ENCODE measurements at regions not wholly inside any gene's neighbourhood (a gene's known extent, or its start where the extent isn't known, plus 50 kb on each side); places are given as distances from the start of the nearest gene placed in this dataset.

GRCh38 chr18:56086786-56087185, 498.8 kb upstream of the TCF4 start:
- H3K4ac ChIP-seq (replicated peaks; ENCODE audit: insufficient read length, low read depth, low read length): no peak overlapping the region
- POLR2A ChIA-PET (ENCODE audit: partially characterized antibody): no interaction called here
- no peak overlapping the region for H4K5ac ChIP-seq (ENCODE audit: insufficient read length, low read depth, low read length)
- no peaks in the 10 kb centered on the region for H3K23me2 ChIP-seq (ENCODE audit: low read depth, low read length)
- no peak overlapping the region for H2BK120ac ChIP-seq (replicated peaks; ENCODE audit: low read depth, low read length)
- no peaks in the 10 kb centered on the region for H3K9me3 ChIP-seq (ENCODE audit: insufficient read depth in 2 of 2, low read depth in 1 of 2, low read length in 1 of 2)
- H3K36me3 ChIP-seq (ENCODE audit: control insufficient read depth in 2 of 4, insufficient read depth in 4 of 4, low read length in 3 of 4): no peaks in the 10 kb centered on the region
- H3K27ac ChIP-seq (ENCODE audit: low read depth, low read length): no peak overlapping the region
- H3K18ac ChIP-seq (ENCODE audit: extremely low read depth, low read length): no peak overlapping the region
- H3K79me2 ChIP-seq (ENCODE audit: control insufficient read depth in 1 of 2, insufficient read depth in 2 of 2, low read length in 2 of 2): no peaks in the 10 kb centered on the region
- 94% methylated on average over 7 of the region's 7 CpGs; no CpG with 5 or more reads in 1 of the 2 experiments for WGBS, 2 experiments (ENCODE audit: extremely low coverage in 1 of 2, insufficient coverage in 1 of 2, insufficient read length in 1 of 2, insufficient replicate concordance in 2 of 2, low coverage in 1 of 2, low lambda C conversion rate in 2 of 2, missing lambda C conversion rate in 1 of 2)
- H3K27me3 ChIP-seq (replicated peaks in 1 of 4; ENCODE audit: control insufficient read depth in 3 of 4, extremely low read depth in 1 of 4, insufficient read depth in 3 of 4, low read length in 3 of 4): no peaks in the 10 kb centered on the region
- H4K20me1 ChIP-seq (replicated peaks in 1 of 2; ENCODE audit: control insufficient read depth in 1 of 2, insufficient read depth in 2 of 2, low read length in 2 of 2): no peaks in the 10 kb centered on the region
- no peak overlapping the region for H3K4me3 ChIP-seq (ENCODE audit: extremely low read depth in 1 of 4, insufficient read depth in 2 of 4, low read depth in 3 of 4, low read length in 4 of 4)
- no peak overlapping the region for H3K4me2 ChIP-seq (ENCODE audit: insufficient read depth in 1 of 2, low read depth in 2 of 2, low read length in 2 of 2)
- no peak for TF ChIP-seq KDM1A (IDR thresholded peaks at IDR 0.05; ENCODE audit: borderline replicate concordance, low read length)
- no peak for TF ChIP-seq KDM5A (IDR thresholded peaks at IDR 0.05; ENCODE audit: low read length)
- no peak for TF ChIP-seq RFX5 (IDR thresholded peaks at IDR 0.05; ENCODE audit: borderline replicate concordance, low read depth, low read length)
- TF ChIP-seq YY1 (IDR thresholded peaks at IDR 0.05; ENCODE audit: low read depth, low read length): no peak
- TF ChIP-seq SP1 (IDR thresholded peaks at IDR 0.05; ENCODE audit: low read depth, low read length): no peak
- TF ChIP-seq CHD1 (IDR thresholded peaks at IDR 0.05; ENCODE audit: low read depth, low read length): no peak
- TF ChIP-seq ZNF274 (IDR thresholded peaks at IDR 0.05; ENCODE audit: borderline replicate concordance, extremely low read depth, low read length): no peak
- no peak overlapping the region for H3K56ac ChIP-seq (replicated peaks; ENCODE audit: insufficient read length, low read depth, low read length)
- H3K14ac ChIP-seq (ENCODE audit: insufficient read length): no peak overlapping the region
- H3K23ac ChIP-seq (ENCODE audit: insufficient read length): no peak overlapping the region
- FAIRE-seq (no peak), DNase-seq (ENCODE audit: low read depth in 1 of 2, low spot score in 2 of 2) (no peak)
- H2AK5ac ChIP-seq (ENCODE audit: low read depth, low read length): no peak overlapping the region
- H2AFZ ChIP-seq (ENCODE audit: low read length): no peak overlapping the region
- peaks cover 0 to 7% (median 0%) of the 10 kb centered on the region in 4 experiments; a peak in 3 of 7 replicates for H3K4me1 ChIP-seq (replicated peaks in 1 of 4; ENCODE audit: control insufficient read depth in 3 of 4, insufficient read depth in 4 of 4, low read length in 3 of 4)
- H2BK15ac ChIP-seq (ENCODE audit: low read length): no peak overlapping the region
- H2BK5ac ChIP-seq (ENCODE audit: low read depth, low read length): no peak overlapping the region
- no peaks in the 10 kb centered on the region for H3K79me1 ChIP-seq (ENCODE audit: low read depth, low read length)
- H4K8ac ChIP-seq (ENCODE audit: extremely low read depth, insufficient read depth, low read length): no peak overlapping the region
- no peak overlapping the region for H2BK12ac ChIP-seq (ENCODE audit: low read depth, low read length)
- no peak overlapping the region for H4K91ac ChIP-seq (replicated peaks; ENCODE audit: insufficient read length, low read length)
- H3K9ac ChIP-seq (replicated peaks in 1 of 4; ENCODE audit: extremely low read depth in 1 of 4, low read depth in 3 of 4, low read length in 3 of 4): no peak overlapping the region
- no peak overlapping the region for H2BK20ac ChIP-seq (ENCODE audit: low read length)
- CTCF ChIA-PET (ENCODE audit: partially characterized antibody): no interaction called here

All from H1 (cell line).